AG09309 (cell line): ENCODE measurements at regions not wholly inside any gene's neighbourhood (a gene's known extent, or its start where the extent isn't known, plus 50 kb on each side); places are given as distances from the start of the nearest gene placed in this dataset.

Experiments used
- DNase-seq: peaks from one replicate; pipeline ENCODE4 v3.0.0-alpha.2; 2010; ENCODE audit warnings: low read depth
- H3K4me3 ChIP-seq: 2 replicates; pipeline ENCODE4 v1.5.1; 2011; ENCODE audit warnings: mild to moderate bottlenecking, low read depth, low read length, moderate library complexity; ENCODE audit not compliant: control insufficient read depth
- CTCF ChIP-seq: IDR thresholded peaks from 2 replicates; pipeline ENCODE4 v1.5.1; 2011; ENCODE audit warnings: mild to moderate bottlenecking, low read depth, low read length, inconsistent platforms; ENCODE audit not compliant: insufficient read depth, control insufficient read depth; ENCODE audit errors: missing control alignments

GRCh38 chr21:35424122-35424521 is 375.0 kb upstream of the RUNX1 start:
- DNase-seq: no peak
- no peak overlapping the region for H3K4me3 ChIP-seq
- no peak for TF ChIP-seq CTCF

GRCh38 chr21:35423709-35424108 is 374.6 kb upstream of the RUNX1 start:
- no peak for TF ChIP-seq CTCF
- no peak overlapping the region for H3K4me3 ChIP-seq
- DNase-seq: no peak

GRCh38 chr21:35422011-35422410 is 372.9 kb upstream of the RUNX1 start:
- H3K4me3 ChIP-seq: no peak overlapping the region
- DNase-seq: no peak
- no peak for TF ChIP-seq CTCF

GRCh38 chr21:35421221-35421620 is 372.1 kb upstream of the RUNX1 start:
- TF ChIP-seq CTCF: no peak
- no peak overlapping the region for H3K4me3 ChIP-seq
- no peak for DNase-seq

GRCh38 chr21:35420656-35421055 is 371.6 kb upstream of the RUNX1 start:
- no peak overlapping the region for H3K4me3 ChIP-seq
- DNase-seq: no peak
- no peak for TF ChIP-seq CTCF

- TF ChIP-seq CTCF: no peak
- no peak for DNase-seq
- H3K4me3 ChIP-seq: no peak overlapping the region
Measured at GRCh38 chr21:35417762-35418161, 368.7 kb upstream of the RUNX1 start.

- DNase-seq: no peak
- no peak for TF ChIP-seq CTCF
- no peak overlapping the region for H3K4me3 ChIP-seq
Measured at GRCh38 chr21:35416866-35417489, 367.9 kb upstream of the RUNX1 start.
